H1 (cell line): ENCODE measurements at regions not wholly inside any gene's neighbourhood (a gene's known extent, or its start where the extent isn't known, plus 50 kb on each side); places are given as distances from the start of the nearest gene placed in this dataset.

ENCODE experiments used
- CTCF ChIA-PET: fragments of 300-600 bp; sonication (Branson Sonifier 250); formaldehyde crosslinking; loops from one replicate; lab custom pipeline; 2021; ENCODE audit not compliant: partially characterized antibody; lab: Charles Lee
- POLR2A ChIA-PET: fragments of 300-600 bp; sonication (Branson Sonifier 250); formaldehyde crosslinking; loops from one replicate; lab custom pipeline; 2021; ENCODE audit warnings: inconsistent platforms; ENCODE audit not compliant: partially characterized antibody; lab: Charles Lee
- DNase-seq, 2 experiments: peaks; one replicate each; pipeline versions ENCODE4 v3.0.0 to v3.0.0-alpha.2; 2010 to 2022; ENCODE audit warnings: low spot score in 2 of 2, low read depth in 1 of 2, mixed read lengths in 1 of 2
- FAIRE-seq: peaks from 2 replicates; lab custom pipeline; 2011; peaks lifted over from hg19 to GRCh38; lab: Jason Lieb, UNC
- H2AFZ ChIP-seq: 2 replicates; pipeline ENCODE4 v1.8.1; 2012; ENCODE audit warnings: low read length, inconsistent platforms
- H2AK5ac ChIP-seq: 2 replicates; pipeline ENCODE4 v1.6.1; 2013; ENCODE audit warnings: low read depth, low read length
- H2BK120ac ChIP-seq: replicated peaks from 2 replicates; pipeline ENCODE3; 2013; ENCODE audit warnings: low read depth, low read length, inconsistent platforms
- H2BK12ac ChIP-seq: 2 replicates; pipeline ENCODE4 v1.6.1; 2013; ENCODE audit warnings: low read depth, low read length
- H2BK15ac ChIP-seq: 2 replicates; pipeline ENCODE4 v1.6.1; 2013; ENCODE audit warnings: low read length
- H2BK20ac ChIP-seq: 2 replicates; pipeline ENCODE4 v1.6.1; 2013; ENCODE audit warnings: low read length
- H2BK5ac ChIP-seq: 2 replicates; pipeline ENCODE4 v1.6.1; 2013; ENCODE audit warnings: low read depth, low read length
- H3K14ac ChIP-seq: 2 replicates; pipeline ENCODE4 v1.6.1; 2013; ENCODE audit warnings: inconsistent platforms; ENCODE audit not compliant: insufficient read length
- H3K18ac ChIP-seq: 2 replicates; pipeline ENCODE4 v1.6.1; 2013; ENCODE audit warnings: low read length; ENCODE audit errors: extremely low read depth
- H3K23ac ChIP-seq: 2 replicates; pipeline ENCODE4 v1.6.1; 2013; ENCODE audit warnings: inconsistent platforms; ENCODE audit not compliant: insufficient read length
- H3K23me2 ChIP-seq: 2 replicates; pipeline ENCODE4 v1.6.1; 2013; ENCODE audit warnings: low read depth, low read length
- H3K27ac ChIP-seq: 2 replicates; pipeline ENCODE4 v1.6.1; 2011; ENCODE audit warnings: low read depth, low read length, inconsistent platforms
- H3K27me3 ChIP-seq, 4 experiments: replicated peaks in 1 of 4; 1 replicate in 1 of 4; 2 replicates in 3 of 4; pipeline versions ENCODE4 v1.6.1 to v1.8.1; 2011 to 2013; ENCODE audit warnings: low read length in 3 of 4, mild to moderate bottlenecking in 3 of 4, inconsistent platforms in 2 of 4, mixed read lengths in 2 of 4, moderate library complexity in 1 of 4; ENCODE audit not compliant: control insufficient read depth in 3 of 4, insufficient read depth in 3 of 4; ENCODE audit errors: extremely low read depth in 1 of 4
- H3K36me3 ChIP-seq, 4 experiments: 2 replicates each; pipeline versions ENCODE4 v1.6.1 to v1.8.1; 2011 to 2013; ENCODE audit warnings: mild to moderate bottlenecking in 4 of 4, low read length in 3 of 4, moderate library complexity in 2 of 4, control low read depth in 1 of 4, inconsistent platforms in 1 of 4; ENCODE audit not compliant: insufficient read depth in 4 of 4, control insufficient read depth in 2 of 4
- H3K4ac ChIP-seq: replicated peaks from 2 replicates; pipeline ENCODE3; 2013; ENCODE audit warnings: low read length, low read depth, mixed read lengths, inconsistent platforms; ENCODE audit not compliant: insufficient read length
- H3K4me1 ChIP-seq, 4 experiments: replicated peaks in 1 of 4; 1 replicate in 1 of 4; 2 replicates in 3 of 4; pipeline versions ENCODE4 v1.6.1 to v1.8.1; 2011 to 2013; ENCODE audit warnings: low read length in 3 of 4, inconsistent platforms in 2 of 4, mixed read lengths in 1 of 4; ENCODE audit not compliant: insufficient read depth in 4 of 4, control insufficient read depth in 3 of 4
- H3K4me2 ChIP-seq, 2 experiments: 2 replicates each; pipeline versions ENCODE4 v1.6.1 to v1.8.1; 2011 to 2013; ENCODE audit warnings: low read depth in 2 of 2, low read length in 2 of 2, control low read depth in 1 of 2, inconsistent platforms in 1 of 2, mild to moderate bottlenecking in 1 of 2; ENCODE audit not compliant: insufficient read depth in 1 of 2
- H3K4me3 ChIP-seq, 4 experiments: fragments of 200-600, 300-600 bp in 1 of 4; sonication (generic), shearing (Covaris generic), sonication (Bioruptor Twin) in 1 of 4; 2 replicates each; pipeline versions ENCODE4 v1.5.1 to v1.8.1; 2011 to 2016; ENCODE audit warnings: low read length in 4 of 4, low read depth in 3 of 4, control low read depth in 2 of 4, inconsistent platforms in 2 of 4, mild to moderate bottlenecking in 2 of 4, mixed read lengths in 1 of 4, moderate library complexity in 1 of 4; ENCODE audit not compliant: insufficient read depth in 2 of 4; ENCODE audit errors: extremely low read depth in 1 of 4
- H3K56ac ChIP-seq: replicated peaks from 2 replicates; pipeline ENCODE3; 2013; ENCODE audit warnings: low read depth, mild to moderate bottlenecking, mixed read lengths, low read length, inconsistent platforms; ENCODE audit not compliant: insufficient read length
- H3K79me1 ChIP-seq: 2 replicates; pipeline ENCODE4 v1.6.1; 2013; ENCODE audit warnings: low read depth, low read length, control low read depth
- H3K79me2 ChIP-seq, 2 experiments: 2 replicates each; pipeline versions ENCODE4 v1.6.1 to v1.8.1; 2012 to 2013; ENCODE audit warnings: low read length in 2 of 2, mild to moderate bottlenecking in 2 of 2, inconsistent platforms in 1 of 2; ENCODE audit not compliant: insufficient read depth in 2 of 2, control insufficient read depth in 1 of 2
- H3K9ac ChIP-seq, 4 experiments: replicated peaks in 1 of 4; 1 replicate in 1 of 4; 2 replicates in 3 of 4; pipeline versions ENCODE4 v1.6.1 to v1.8.1; 2011 to 2013; ENCODE audit warnings: low read depth in 3 of 4, low read length in 3 of 4, control low read depth in 2 of 4, mild to moderate bottlenecking in 2 of 4, moderate library complexity in 2 of 4, inconsistent platforms in 1 of 4; ENCODE audit errors: extremely low read depth in 1 of 4
- H3K9me3 ChIP-seq, 2 experiments: 2 replicates each; pipeline versions ENCODE4 v1.6.1 to v1.8.1; 2012 to 2013; ENCODE audit warnings: mild to moderate bottlenecking in 2 of 2, moderate library complexity in 2 of 2, control low read depth in 1 of 2, inconsistent platforms in 1 of 2, low read depth in 1 of 2, low read length in 1 of 2, mixed read lengths in 1 of 2; ENCODE audit not compliant: insufficient read depth in 2 of 2
- H4K20me1 ChIP-seq, 2 experiments: replicated peaks in 1 of 2; 2 replicates each; pipeline versions ENCODE3 to v1.8.1; 2011 to 2013; ENCODE audit warnings: inconsistent platforms in 2 of 2, low read length in 2 of 2, mild to moderate bottlenecking in 1 of 2; ENCODE audit not compliant: insufficient read depth in 2 of 2, control insufficient read depth in 1 of 2
- H4K5ac ChIP-seq: 2 replicates; pipeline ENCODE4 v1.6.1; 2013; ENCODE audit warnings: low read length, low read depth, mixed read lengths, inconsistent platforms; ENCODE audit not compliant: insufficient read length
- H4K8ac ChIP-seq: 2 replicates; pipeline ENCODE4 v1.8.0; 2013; ENCODE audit warnings: mild to moderate bottlenecking, moderate library complexity, low read length, inconsistent platforms; ENCODE audit not compliant: insufficient read depth; ENCODE audit errors: extremely low read depth
- H4K91ac ChIP-seq: replicated peaks from 2 replicates; pipeline ENCODE3; 2013; ENCODE audit warnings: low read length, mixed read lengths, inconsistent platforms; ENCODE audit not compliant: insufficient read length
- KDM4A ChIP-seq: IDR thresholded peaks from one replicate; pipeline ENCODE4 v1.7.1; 2012; ENCODE audit warnings: low read depth, mild to moderate bottlenecking, moderate library complexity, low read length, inconsistent platforms; ENCODE audit not compliant: severe bottlenecking
- NRF1 ChIP-seq: IDR thresholded peaks from 2 replicates; pipeline ENCODE4 v1.6.1; 2011; ENCODE audit warnings: mild to moderate bottlenecking, low read depth, low read length, improper control_type of control experiment
- RFX5 ChIP-seq: IDR thresholded peaks from 2 replicates; pipeline ENCODE4 v1.6.1; 2011; ENCODE audit warnings: low read depth, low read length, improper control_type of control experiment, borderline replicate concordance
- SAP30 ChIP-seq: fragments of 300-600 bp; sonication (generic); IDR thresholded peaks from 2 replicates; pipeline ENCODE4 v1.7.1; 2012; ENCODE audit warnings: low read length, moderate library complexity, mild to moderate bottlenecking, inconsistent platforms; ENCODE audit not compliant: insufficient read depth, insufficient replicate concordance
- SIN3A ChIP-seq, 2 experiments: IDR thresholded peaks in 1 of 2; conservative IDR thresholded peaks in 1 of 2; 2 replicates each; pipeline ENCODE4 v1.6.1; 2011 to 2012; ENCODE audit warnings: low read length in 2 of 2, improper control_type of control experiment in 1 of 2, low read depth in 1 of 2, mild to moderate bottlenecking in 1 of 2
- TAF7 ChIP-seq: optimal IDR thresholded peaks from 2 replicates; pipeline ENCODE3; 2011; ENCODE audit warnings: low read depth, mild to moderate bottlenecking, inconsistent platforms, low read length, moderate library complexity, borderline replicate concordance

DNA sequence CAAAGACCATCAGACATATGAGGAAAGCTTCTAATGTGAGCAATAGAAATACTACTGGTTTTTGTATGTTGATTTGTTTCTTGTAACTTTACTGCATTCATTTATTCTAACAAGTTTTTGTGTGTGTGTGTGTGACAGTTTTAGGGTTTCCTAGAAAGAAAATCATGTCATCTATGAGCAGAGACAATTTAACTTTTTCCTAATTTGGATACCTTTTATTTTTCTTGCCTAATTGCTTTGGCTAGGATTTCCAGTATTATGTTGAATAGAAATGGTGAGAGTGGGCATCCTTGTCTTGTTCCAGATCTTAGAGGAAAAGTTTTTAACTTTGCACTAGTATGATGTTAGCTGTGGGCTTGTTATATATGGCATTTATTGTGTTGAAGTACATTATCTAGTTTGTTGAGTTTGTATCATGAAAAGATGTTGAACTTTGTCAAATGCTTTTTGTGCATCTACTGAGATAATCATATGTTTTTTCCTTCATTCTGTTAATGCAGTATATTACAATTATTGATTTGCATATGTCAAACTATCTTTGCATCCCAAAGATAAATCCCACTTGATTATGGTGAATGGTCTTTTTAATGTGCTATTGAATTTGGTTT, 117.3 kb upstream of the CDC42EP3 start:
- H2BK120ac ChIP-seq, result no peak overlapping the region

More for the DNA sequence above, 117.3 kb upstream of the CDC42EP3 start:
- no peak overlapping the region for H2BK20ac ChIP-seq
- H2BK15ac ChIP-seq, result no peak overlapping the region
- no peak overlapping the region for H3K27ac ChIP-seq
- no peaks in the 10 kb centered on the region for H3K36me3 ChIP-seq
- CTCF ChIA-PET, result no interaction called here
- H4K20me1 ChIP-seq, result no peaks in the 10 kb centered on the region
- H4K8ac ChIP-seq, result no peak overlapping the region
- H4K5ac ChIP-seq, result no peak overlapping the region
- no peak overlapping the region for H4K91ac ChIP-seq
- H2BK5ac ChIP-seq, result no peak overlapping the region
- no peak overlapping the region for H3K9ac ChIP-seq
- peaks cover 0 to 11% of the 10 kb centered on the region in 2 experiments; a peak in 1 of 4 replicates for H3K9me3 ChIP-seq
- no peaks in the 10 kb centered on the region for H3K23me2 ChIP-seq
- no peaks in the 10 kb centered on the region for H3K79me2 ChIP-seq
- H3K27me3 ChIP-seq, result peaks cover 0 to 3% (median 0%) of the 10 kb centered on the region in 4 experiments; a peak in 1 of 7 replicates
- no peak overlapping the region for H3K4ac ChIP-seq
- no peak overlapping the region for H2AK5ac ChIP-seq
- FAIRE-seq, result no peak
- H3K4me3 ChIP-seq, result no peak overlapping the region
- H3K18ac ChIP-seq, result no peak overlapping the region
- TF ChIP-seq KDM4A (no peak), TAF7 (no peak), NRF1 (no peak), SIN3A (conservative IDR thresholded peaks at IDR 0.05 in 1 of 2, IDR thresholded peaks at IDR 0.05 in 1 of 2; ENCODE audit: low read depth in 1 of 2, low read length in 2 of 2) (no peak), RFX5 (no peak), SAP30 (no peak)
- POLR2A ChIA-PET, result no interaction called here
- H3K79me1 ChIP-seq, result no peaks in the 10 kb centered on the region
- DNase-seq, result no peak
- H3K4me2 ChIP-seq, result no peak overlapping the region
- H3K56ac ChIP-seq, result no peak overlapping the region
- H3K14ac ChIP-seq, result no peak overlapping the region
- no peak overlapping the region for H2BK12ac ChIP-seq
- H3K23ac ChIP-seq, result no peak overlapping the region
- H2AFZ ChIP-seq, result no peak overlapping the region
- no peaks in the 10 kb centered on the region for H3K4me1 ChIP-seq
